GM21390 (cell line): ENCODE measurements at regions not wholly inside any gene's neighbourhood (a gene's known extent, or its start where the extent isn't known, plus 50 kb on each side); places are given as distances from the start of the nearest gene placed in this dataset.

ENCODE experiments used
- ATAC-seq: cut with Tn5 transposase; IDR thresholded peaks from one replicate; pipeline ENCODE4 v1.9.1; 2021; ENCODE audit not compliant: unreplicated experiment

DNA sequence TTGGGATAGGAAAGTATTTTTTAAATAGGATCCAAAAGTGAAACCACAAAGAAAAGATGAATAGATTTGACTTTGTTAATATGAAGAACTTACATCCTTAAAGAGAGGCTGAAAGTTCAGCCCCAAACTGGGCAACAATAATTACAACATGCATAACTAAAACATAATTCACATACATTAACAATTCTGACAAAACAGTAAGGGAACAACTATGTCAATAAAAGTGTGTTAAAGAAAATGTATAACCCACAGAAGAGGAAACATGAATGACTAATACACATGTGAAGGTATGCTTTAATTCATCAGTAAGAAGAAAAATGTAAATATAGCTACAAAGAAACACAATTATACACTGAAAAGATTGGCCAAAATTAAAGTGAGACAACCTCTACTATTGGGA lies 1597.6 kb upstream of the MIR17HG start:
- no peak for ATAC-seq

DNA sequence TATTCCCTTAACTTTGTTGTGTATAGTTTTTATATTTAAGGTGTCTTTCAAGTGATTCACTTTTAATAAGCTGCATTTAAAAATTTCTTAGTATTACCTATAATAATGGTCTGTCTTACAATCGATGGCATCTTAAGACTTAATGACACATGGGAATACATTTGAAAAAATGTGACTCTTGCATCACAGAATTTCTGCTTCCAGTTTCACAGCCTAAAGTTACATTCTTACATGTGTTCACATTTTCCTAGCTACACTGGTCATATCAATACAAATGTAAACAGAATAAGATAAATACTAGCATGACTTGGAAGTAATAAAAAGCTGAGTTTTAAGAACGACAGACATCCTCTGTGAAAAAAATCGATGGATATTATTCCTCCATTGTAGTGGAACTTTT lies 1597.1 kb upstream of the MIR17HG start:
- no peak for ATAC-seq

DNA sequence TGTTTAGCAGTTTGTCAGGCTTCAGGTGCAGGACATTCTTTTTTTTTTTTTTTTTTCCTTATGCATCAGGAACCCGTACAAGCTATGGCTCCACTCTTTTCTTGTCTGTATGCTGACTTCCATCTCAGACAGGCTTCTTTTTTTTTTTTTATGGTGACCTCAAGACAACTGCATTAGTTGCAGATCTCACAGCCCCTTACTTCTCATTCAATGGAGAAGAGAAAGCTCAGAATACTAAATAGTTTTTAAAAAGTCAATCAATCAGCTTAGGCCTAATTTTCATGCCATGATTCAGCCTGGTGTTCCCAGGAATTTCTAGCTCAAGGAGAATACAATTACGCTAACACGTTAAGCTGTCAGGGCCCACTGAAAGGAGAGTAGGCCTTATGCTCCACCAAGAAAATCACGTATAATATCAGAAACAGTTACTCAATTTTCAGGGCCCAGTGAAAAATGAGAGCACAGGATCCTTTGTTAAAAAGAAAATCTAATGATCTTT lies 1596.0 kb upstream of the MIR17HG start:
- ATAC-seq: no peak

DNA sequence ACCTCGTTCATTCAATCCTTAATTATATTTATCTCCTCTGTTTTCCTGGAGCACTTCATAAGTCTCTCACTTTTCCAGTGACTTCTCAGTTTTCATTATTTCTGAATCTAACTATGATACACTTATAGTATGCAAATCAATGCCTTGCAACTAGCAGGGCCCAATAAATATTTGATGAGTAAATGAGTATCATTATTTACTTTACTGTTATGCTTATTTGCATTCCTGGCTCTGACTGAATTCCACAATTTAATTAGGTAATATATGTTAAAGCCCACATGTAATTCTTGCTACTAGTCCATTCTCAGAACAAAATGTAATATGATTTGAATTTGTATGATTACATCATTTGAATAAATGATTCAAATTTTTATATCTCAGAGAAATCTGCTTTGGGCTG lies 1595.1 kb upstream of the MIR17HG start:
- ATAC-seq: no peak

DNA sequence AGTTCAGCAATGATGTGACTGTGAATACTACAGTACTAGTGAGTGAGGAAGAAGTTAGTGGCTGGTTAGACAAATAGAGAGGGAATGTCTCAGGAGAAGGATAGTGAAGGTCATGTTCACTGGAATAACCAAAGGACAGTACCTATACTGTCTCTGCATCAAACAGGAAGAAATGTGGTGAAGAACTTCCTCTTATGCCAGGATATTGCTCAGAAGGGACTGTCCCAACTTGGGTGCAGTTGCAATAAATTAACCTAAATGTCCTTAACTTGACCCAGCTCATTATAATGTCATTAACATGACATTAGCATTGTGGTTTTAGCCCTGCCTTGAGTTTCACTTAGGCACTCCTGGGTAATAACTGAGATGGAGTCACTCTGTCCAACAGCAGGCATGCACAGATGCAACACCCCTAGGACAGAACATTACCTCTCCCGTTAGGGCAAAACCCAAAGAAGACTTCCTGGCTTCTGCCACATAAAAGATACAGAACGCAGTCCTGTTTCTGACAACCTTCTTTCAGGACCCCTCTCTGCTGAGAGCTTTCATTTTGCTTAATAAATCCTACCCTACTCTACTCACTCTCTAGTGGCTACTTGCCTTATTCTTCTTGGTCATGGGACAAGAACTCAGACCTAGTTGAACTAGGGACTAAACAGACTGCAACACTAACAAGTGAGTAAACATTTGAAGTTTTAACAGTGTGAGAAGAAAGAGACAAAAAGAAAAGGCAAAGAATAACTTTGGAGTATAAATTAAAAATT lies 1591.6 kb upstream of the MIR17HG start:
- no peak for ATAC-seq

DNA sequence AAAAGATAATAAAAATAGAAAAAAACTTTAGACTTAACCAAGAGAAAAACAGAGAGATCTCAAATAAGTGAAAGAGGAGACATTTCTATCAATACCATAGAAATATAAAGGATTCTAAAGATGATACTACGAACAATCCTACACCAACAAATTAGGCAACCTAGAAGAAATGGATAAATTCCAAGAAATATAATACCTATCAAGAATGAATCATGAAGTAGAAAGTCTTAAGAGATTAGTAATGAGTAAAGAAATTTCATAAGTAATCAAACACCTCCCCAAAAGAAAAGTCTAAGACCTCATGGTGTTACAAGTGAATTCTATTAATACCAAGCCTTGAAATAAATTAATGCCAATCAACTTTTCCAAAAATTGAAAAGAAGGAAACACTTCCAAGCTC lies 1584.5 kb upstream of the MIR17HG start:
- ATAC-seq: no peak

DNA sequence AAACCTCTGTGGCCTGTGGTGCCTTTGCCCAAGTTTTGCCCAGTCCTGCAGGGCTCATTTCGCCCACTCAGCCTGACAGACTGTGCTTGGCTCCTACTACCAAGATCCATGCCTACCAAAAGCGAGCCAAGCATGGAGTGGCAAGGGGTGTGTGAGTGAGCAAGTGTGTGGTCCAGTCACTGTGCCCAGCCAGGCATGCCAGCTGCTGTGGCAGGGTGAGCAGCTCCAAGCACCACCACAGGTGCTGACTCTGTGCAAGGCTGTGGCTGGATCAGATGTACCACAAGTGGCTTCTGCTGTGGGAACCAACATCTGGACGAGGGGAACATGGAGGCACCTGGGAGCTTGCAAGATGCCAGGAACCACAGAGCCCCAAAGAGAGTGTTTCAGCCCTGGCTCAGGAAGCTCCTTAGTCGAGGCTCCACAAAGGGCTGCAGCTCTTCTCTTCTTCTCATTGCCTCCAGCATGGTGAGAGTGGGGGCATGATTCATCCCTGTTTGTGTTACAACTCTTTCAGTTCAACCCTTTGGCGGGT lies 1564.2 kb upstream of the MIR17HG start:
- no peak for ATAC-seq

DNA sequence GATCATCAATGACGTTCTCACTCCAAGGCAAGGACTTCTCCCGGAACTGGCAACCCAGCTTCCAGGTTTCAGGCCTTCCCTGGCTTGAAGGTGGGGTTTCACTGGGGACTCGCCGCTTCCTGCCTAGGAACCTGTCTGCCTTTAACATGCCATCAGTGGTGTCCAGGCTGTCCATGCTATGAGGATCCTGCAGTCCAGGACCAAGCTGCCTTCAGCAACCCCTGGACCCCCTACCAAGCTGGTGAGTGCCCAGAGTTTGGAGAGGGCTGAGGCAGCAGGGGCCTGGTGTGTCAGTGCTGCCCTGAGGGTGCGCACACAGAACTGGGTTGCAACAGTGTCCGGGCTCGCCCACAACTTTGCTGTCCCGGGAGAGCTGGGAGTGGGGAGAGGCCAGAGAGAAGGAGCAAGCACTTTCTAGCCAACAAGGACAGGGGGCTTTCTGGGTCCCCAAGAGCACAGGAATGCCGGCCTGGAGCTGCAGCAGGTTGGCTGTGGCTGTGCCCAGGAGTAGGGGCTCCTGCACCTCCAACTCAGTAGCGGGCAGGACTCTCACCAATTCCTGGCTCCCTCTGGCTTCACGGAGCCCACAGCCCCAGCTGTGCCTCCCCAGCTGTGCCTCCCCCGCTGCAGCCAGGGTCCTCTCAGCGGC lies 1563.2 kb upstream of the MIR17HG start:
- ATAC-seq: no peak

DNA sequence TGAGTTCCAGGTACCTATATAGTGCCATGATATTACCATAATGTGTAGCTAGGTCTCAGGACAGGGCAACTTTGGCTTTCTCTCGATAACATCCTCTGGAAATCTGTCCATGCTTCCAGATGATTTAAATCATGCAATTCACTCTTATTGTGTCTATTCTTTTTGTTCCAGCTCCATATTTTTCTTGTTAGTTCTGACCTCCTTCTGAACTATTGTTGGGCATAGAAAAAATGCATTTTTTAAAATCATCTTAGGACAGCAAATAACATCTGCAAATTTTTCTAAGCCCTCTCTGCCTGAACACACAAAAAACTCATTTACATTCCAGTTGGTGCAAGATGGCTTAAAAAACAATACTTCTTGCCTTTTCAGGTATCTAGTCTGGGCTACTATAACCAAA lies 1561.0 kb upstream of the MIR17HG start:
- no peak for ATAC-seq

DNA sequence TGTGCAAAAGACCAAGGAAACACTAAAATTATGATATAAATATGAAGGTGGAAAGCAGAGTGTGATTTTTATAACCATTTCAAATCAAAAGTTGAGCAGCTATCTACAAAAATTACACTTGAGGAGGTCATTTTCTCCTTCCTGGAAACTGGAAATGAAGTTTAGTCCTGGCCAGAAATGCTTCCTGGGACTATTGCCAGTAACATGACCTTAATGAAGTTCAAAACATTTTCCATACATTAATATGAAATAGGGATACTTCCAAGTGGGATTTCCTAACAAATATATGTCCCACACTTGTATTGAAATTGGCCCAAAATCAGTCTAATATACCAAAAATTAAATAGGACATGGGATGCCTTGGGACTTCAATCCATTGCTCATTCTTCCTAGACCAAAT lies 1556.8 kb upstream of the MIR17HG start:
- no peak for ATAC-seq

DNA sequence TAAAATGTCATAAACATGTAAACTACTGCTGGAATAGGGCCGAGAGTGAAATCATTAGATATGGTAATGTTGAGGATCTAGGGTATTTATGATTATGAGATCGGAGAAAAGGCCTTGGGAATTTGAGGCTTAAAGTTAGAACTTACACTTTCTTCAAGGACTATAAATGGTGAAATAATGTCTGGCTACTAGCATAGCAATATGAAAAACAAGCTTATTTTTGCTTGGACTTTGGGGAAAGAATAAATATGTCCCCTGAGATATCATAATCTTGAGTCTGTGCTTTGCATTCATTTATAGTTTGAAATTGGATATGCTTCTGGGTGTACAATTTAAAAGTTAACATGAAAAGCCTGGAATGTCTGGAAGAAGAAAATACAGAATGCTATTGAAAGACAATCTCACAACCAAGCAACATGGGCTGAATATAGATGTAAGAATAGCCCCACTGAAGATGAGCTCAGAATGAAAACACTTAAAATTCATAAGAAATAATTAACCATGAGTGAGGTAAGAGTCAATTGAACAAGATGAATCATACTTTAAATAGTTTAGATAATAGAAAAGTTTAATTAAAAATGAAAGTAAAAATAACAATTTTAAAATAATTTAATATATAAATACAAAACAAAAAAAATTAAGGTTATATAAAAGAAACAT lies 1555.4 kb upstream of the MIR17HG start:
- ATAC-seq: no peak

DNA sequence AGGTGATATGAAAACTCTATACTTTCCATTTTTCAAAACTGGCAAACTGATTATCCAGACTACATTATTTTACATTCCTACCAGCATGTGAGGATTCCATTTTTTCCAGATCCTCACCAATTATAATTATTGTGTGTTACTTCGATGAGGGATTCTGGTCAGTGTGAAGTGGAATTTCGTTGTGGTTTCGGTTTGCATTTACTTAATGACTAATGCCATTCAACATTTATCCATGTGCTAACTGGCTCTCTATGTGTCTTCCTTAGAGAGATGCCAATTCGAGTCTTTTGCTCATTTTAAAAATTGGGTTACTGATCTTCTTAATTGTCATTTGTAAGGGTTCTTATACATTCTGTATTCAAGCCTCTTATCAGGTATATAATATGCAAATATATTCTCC lies 1551.3 kb upstream of the MIR17HG start:
- ATAC-seq: no peak

DNA sequence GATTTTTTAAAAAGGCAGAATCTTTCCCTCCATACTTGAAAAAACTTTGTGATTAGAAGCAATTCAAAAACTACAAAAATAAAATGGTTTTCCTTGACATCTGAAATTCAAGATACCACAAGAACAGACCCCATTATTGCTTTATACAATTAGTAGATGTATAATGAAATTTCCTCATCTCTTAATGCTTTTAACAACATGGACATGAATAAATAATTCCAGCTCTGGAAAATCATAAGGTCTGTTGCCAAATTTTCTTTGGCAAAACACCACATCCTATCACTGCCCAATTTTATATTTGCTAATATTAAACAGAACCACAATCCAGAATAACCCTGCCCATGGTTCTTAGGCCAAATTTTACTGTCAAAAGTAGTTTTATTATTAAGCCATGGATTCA lies 1543.6 kb upstream of the MIR17HG start:
- no peak for ATAC-seq

DNA sequence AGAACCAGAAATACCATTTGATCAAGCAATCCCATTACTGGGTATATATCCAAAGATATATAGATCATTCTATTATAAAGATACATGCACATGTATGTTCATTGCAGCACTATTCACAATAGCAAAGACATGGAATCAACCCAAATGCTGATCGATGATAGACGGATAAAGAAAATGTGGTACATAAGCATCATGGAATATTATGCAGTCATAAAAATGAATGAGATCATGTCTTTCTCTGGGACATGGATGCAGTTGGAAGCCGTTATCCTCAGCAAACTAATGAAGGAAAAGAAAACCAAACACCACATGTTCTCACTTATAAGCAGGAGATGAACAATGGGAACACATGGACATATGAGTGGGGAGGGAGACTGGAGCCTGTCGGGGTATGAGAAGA lies 1540.9 kb upstream of the MIR17HG start:
- no peak for ATAC-seq

DNA sequence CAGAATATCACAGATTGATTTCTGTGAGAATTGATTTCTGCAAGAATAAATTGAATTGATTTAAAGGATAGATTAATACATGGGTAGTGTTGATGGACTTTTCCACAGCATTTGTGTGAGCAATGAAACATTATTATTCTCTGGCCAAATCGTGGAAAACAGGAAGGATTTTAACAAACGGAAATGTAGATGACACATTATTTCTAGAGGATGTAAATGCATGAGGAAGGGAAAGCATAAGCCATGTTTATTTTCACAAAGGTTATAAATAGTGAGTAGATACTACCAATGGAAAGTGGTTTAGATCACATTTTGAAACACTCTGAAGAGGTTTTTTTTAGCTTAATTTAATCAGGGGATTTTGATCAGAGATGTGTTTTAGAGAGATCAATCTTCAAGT lies 1534.6 kb upstream of the MIR17HG start:
- no peak for ATAC-seq

DNA sequence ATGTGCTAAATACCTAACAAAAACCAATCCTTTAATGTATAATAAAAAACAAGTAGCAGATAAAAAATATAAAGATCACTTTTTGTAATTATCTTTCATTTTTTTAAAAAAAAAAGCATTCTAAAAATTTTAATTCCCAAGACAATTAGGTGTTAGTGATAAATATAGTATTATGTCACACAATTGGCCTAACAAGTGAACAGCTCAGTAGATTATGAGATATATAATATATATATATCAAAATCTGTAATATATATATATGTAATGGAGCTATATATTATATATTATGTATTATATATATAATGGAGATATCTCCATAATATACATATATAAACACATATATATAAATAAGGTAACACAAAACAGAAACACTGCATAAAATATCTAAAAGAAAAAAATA lies 1531.1 kb upstream of the MIR17HG start:
- no peak for ATAC-seq

DNA sequence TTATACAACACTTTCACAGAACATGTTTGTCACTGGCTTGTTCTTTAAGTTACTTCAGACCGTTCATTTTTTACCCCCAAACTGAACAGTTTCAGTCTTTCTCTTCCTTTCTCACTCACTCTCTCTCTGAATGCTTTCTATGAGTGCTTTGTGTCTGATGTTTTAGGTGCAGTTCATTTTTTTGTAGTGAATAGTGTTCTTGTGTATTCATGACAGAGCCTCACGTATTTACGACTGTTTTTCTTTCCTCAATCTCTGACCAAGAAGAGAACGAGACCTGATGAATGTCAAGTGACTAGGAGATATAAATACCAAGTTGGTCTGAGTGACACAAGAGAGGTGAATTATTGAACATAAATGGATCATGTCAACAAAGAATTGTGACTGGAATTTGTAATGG lies 1525.0 kb upstream of the MIR17HG start:
- ATAC-seq: no peak

DNA sequence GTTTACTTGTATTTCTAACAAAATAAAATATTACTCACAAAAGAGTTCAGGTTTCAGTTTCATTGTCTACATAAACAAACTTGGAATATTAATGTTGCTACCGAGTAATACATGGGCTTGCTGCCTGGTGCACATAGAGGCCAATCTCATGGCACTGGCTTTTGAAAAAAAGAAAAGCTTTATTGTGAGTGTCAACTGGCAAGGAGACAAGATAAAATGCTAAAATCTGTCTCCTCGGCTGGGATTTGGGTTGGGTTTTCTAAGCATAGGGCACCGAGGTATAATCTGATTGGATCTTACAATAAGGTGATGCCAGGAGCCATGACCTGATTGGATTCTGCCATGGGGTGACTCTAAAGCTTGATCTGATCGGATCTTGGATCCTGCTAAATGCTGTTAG lies 1519.9 kb upstream of the MIR17HG start:
- ATAC-seq: no peak

DNA sequence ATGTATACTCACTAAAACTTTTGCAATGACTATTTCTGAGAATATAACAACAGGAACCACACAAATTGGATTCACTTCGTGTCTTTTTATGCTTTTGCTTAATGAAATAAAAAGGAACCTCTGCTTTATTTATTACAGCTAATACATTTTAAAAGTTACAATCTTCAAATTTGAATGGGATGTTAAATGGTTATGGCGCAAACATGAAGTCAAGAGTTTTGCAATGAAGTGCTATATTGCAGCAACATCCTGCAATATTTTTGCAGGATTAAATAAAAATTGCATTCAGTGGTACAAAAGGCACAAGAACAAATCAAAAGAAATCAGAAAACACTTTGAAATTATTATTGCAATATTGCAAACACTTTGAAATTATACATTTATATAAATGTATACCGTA lies 1519.0 kb upstream of the MIR17HG start:
- no peak for ATAC-seq

DNA sequence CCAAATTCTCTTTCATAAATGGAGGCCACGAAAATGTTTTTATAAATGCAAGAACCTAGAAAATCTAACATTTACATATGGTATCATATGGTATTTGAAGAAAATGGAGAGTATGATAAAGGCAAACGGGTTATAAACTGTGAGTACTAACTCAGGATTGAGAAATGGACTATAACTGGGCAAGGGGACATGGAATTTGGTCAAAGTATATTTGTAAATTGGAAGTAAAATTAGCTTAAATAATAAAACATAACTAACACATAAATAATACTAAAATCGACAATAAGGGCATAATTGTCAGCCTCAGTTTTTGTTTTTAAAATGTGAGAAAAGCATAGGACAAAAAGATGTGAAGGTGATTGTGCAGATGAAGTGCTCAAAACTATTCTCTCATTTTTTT lies 1516.3 kb upstream of the MIR17HG start:
- ATAC-seq: no peak

DNA sequence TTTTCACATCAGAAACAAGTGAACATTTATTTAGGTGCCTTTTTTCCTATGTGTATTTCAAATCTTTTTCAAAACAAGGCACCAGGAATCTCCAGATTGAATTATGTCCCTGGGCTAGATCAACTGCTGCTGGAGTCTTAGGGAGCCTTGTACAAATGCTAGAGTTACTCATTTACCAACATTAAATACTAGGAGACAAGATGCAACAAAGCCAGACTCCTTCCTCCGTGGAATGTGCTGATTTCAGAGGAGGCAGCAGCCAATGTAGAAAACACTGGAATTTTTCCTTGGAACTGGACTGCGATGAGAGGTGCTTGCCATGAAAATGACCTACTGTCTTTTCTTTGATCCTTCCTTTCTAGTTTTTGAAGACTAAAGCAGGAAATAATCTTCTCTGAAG lies 1514.7 kb upstream of the MIR17HG start:
- ATAC-seq: no peak

DNA sequence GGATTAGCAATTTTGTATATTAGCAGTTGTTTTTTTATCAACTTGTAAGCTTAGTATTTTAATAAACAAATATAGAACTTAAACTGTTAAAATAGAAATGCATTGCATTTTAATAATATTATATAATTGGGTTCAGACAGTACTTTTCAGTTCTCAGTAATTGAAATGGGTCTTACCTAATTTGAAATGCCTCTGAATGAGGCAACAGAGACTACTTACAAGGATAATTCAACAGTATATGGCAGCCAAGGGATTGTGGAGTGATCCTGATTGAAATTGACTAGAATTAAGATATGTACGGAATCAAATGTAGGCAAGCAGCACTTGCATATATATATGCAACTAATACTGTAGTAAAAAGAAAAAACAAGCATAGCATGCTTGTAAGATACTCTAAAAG lies 1503.9 kb upstream of the MIR17HG start:
- ATAC-seq: no peak
